Keratinocyte (primary cell): ENCODE measurements at regions not wholly inside any gene's neighbourhood (a gene's known extent, or its start where the extent isn't known, plus 50 kb on each side); places are given as distances from the start of the nearest gene placed in this dataset.
"Not testable (repeated sequence)": the region's sequence is repeated elsewhere in the genome, so short reads cannot be mapped to it uniquely, and the experiment has no call there.

Experiments used
- CTCF ChIP-seq, 3 experiments: IDR thresholded peaks in 1 of 3; conservative IDR thresholded peaks in 1 of 3; optimal IDR thresholded peaks in 1 of 3; 2 replicates in 2 of 3; 3 replicates in 1 of 3; pipeline versions ENCODE3 to v1.5.1; 2011; ENCODE audit warnings: low read length in 3 of 3, mild to moderate bottlenecking in 3 of 3, moderate library complexity in 2 of 3, control low read depth in 1 of 3, inconsistent platforms in 1 of 3; ENCODE audit not compliant: insufficient read depth in 2 of 3; ENCODE audit errors: extremely low read depth in 1 of 3
- EZH2 ChIP-seq: IDR thresholded peaks from one replicate; pipeline ENCODE4 v1.6.1; 2012; ENCODE audit warnings: inconsistent platforms, mild to moderate bottlenecking, low read length, moderate library complexity

GRCh38 chr3:125742845-125743244 lies 147.5 kb upstream of the OSBPL11 start:
- peak in 1 of 3 experiments; percentile 18 for TF ChIP-seq CTCF (optimal IDR thresholded peaks at IDR 0.05 in 1 of 3, IDR thresholded peaks at IDR 0.05 in 1 of 3, conservative IDR thresholded peaks at IDR 0.05 in 1 of 3; ENCODE audit: extremely low read depth in 1 of 3, insufficient read depth in 2 of 3, low read length in 3 of 3)
- not testable (repeated sequence) for TF ChIP-seq EZH2
